HepG2 (cell line): ENCODE measurements at regions not wholly inside any gene's neighbourhood (a gene's known extent, or its start where the extent isn't known, plus 50 kb on each side); places are given as distances from the start of the nearest gene placed in this dataset.

Source experiments
- ATAC-seq: fragments of 200-7000 bp; cut with Tn5 transposase; 3 replicates; pipeline ENCODE4 v1.9.1; 2020; ENCODE audit warnings: mild to moderate bottlenecking, moderate library complexity
- BruUV-seq: library from RNA; stranded (reverse); fragments of 400-500 nt; replicated peaks from 2 replicates; lab custom pipeline; 2021; lab: Mats Ljungman, UMichigan
- CTCF ChIA-PET: fragments of 300-600 bp; formaldehyde crosslinking; extraction: SDS; loops from one replicate; lab custom pipeline; 2021; ENCODE audit warnings: low total read pairs, inconsistent platforms, low intra/inter-chr PET ratio; lab: Yijun Ruan, JAX
- POLR2A ChIA-PET: fragments of 350-600 bp; sonication (Branson Sonifier 250); formaldehyde crosslinking; loops from one replicate; lab custom pipeline; 2020; ENCODE audit warnings: antibody characterized with exemption, inconsistent platforms; lab: Yijun Ruan, JAX
- DNase-seq: peaks from one replicate; pipeline ENCODE4 v3.0.0-alpha.2; 2015; ENCODE audit warnings: low spot score
- FAIRE-seq: peaks from 3 replicates; lab custom pipeline; 2011; peaks lifted over from hg19 to GRCh38; lab: Jason Lieb, UNC
- H2AFZ ChIP-seq: one replicate; pipeline ENCODE4 v1.6.1; 2011; ENCODE audit warnings: low read length, inconsistent platforms
- H3K27ac ChIP-seq: fragments of 300-600 bp; 3 replicates; pipeline ENCODE4 v1.8.0; 2011; ENCODE audit warnings: mixed run types, mild to moderate bottlenecking, mixed read lengths, low read length, inconsistent platforms; ENCODE audit not compliant: insufficient read depth; ENCODE audit errors: extremely low read length
- H3K27me3 ChIP-seq, 2 experiments: fragments of 200-600 bp in 1 of 2; 2 replicates in 1 of 2; 3 replicates in 1 of 2; pipeline versions ENCODE4 v1.6.0 to v1.8.0; 2011; ENCODE audit warnings: low read length in 2 of 2, mild to moderate bottlenecking in 2 of 2, moderate library complexity in 2 of 2, inconsistent platforms in 1 of 2; ENCODE audit not compliant: insufficient read depth in 2 of 2, control insufficient read depth in 1 of 2
- H3K36me3 ChIP-seq, 2 experiments: fragments of 200-600 bp in 1 of 2; replicated peaks in 1 of 2; 2 replicates in 1 of 2; 3 replicates in 1 of 2; pipeline versions ENCODE4 v1.5.1 to v1.8.0; 2011; ENCODE audit warnings: low read length in 2 of 2, inconsistent platforms in 1 of 2; ENCODE audit not compliant: insufficient read depth in 2 of 2, control insufficient read depth in 1 of 2
- H3K4me1 ChIP-seq: 2 replicates; pipeline ENCODE4 v1.5.1; 2012; ENCODE audit warnings: low read length, inconsistent platforms; ENCODE audit not compliant: insufficient read depth
- H3K4me2 ChIP-seq: 2 replicates; pipeline ENCODE4 v1.6.0; 2011; ENCODE audit warnings: low read depth, low read length, inconsistent platforms
- H3K4me3 ChIP-seq, 3 experiments: fragments of 200-600 bp in 1 of 3; sonication (generic), shearing (Covaris generic) in 1 of 3; replicated peaks in 1 of 3; 2 replicates each; pipeline ENCODE4 v1.5.1; 2011 to 2016; ENCODE audit warnings: low read length in 3 of 3, inconsistent platforms in 2 of 3, low read depth in 2 of 3, mild to moderate bottlenecking in 2 of 3, control low read depth in 1 of 3, mixed read lengths in 1 of 3; ENCODE audit not compliant: insufficient read depth in 1 of 3
- H3K79me2 ChIP-seq: one replicate; pipeline ENCODE4 v1.6.1; 2011; ENCODE audit warnings: low read length, inconsistent platforms; ENCODE audit not compliant: insufficient read depth
- H3K9ac ChIP-seq: 2 replicates; pipeline ENCODE4 v1.6.0; 2011; ENCODE audit warnings: mild to moderate bottlenecking, low read depth, low read length, inconsistent platforms; ENCODE audit not compliant: insufficient read depth
- H3K9me3 ChIP-seq: 2 replicates; pipeline ENCODE4 v1.5.1; 2012; ENCODE audit warnings: mild to moderate bottlenecking, low read length
- H4K20me1 ChIP-seq: 2 replicates; pipeline ENCODE4 v1.6.0; 2011; ENCODE audit warnings: inconsistent platforms, mild to moderate bottlenecking, low read length, moderate library complexity; ENCODE audit not compliant: insufficient read depth
- BORCS8-MEF2B ChIP-seq: sonication (generic); formaldehyde crosslinking; IDR thresholded peaks from 2 replicates; pipeline ENCODE4 v1.8.0; 2022; ENCODE audit warnings: mild to moderate bottlenecking, missing genetic modification reagents
- FOXO4 ChIP-seq: sonication (generic); formaldehyde crosslinking; conservative IDR thresholded peaks from 2 replicates; pipeline ENCODE4 v1.8.1; 2023; ENCODE audit warnings: missing genetic modification reagents
- MED1 ChIP-seq: sonication (generic); formaldehyde crosslinking; IDR thresholded peaks from 2 replicates; pipeline ENCODE4 v1.4.0; 2020; ENCODE audit warnings: missing genetic modification reagents
- NFE2L1 ChIP-seq: sonication (generic); formaldehyde crosslinking; IDR thresholded peaks from 2 replicates; pipeline ENCODE4 v1.4.0; 2020; ENCODE audit warnings: missing genetic modification reagents, mild to moderate bottlenecking, borderline replicate concordance
- PLRG1 ChIP-seq: fragments of 450-650 bp; conservative IDR thresholded peaks from 2 replicates; pipeline ENCODE4 v1.6.1; 2016
- PLSCR1 ChIP-seq: sonication (generic); formaldehyde crosslinking; IDR thresholded peaks from 2 replicates; pipeline ENCODE4 v1.5.0; 2020; ENCODE audit warnings: missing genetic modification reagents, mild to moderate bottlenecking, borderline replicate concordance
- PREB ChIP-seq: sonication (generic); formaldehyde crosslinking; IDR thresholded peaks from 2 replicates; pipeline ENCODE4 v1.4.0; 2020; ENCODE audit warnings: missing genetic modification reagents
- RBM22 ChIP-seq: fragments of 200-400 bp; formaldehyde crosslinking; optimal IDR thresholded peaks from 2 replicates; pipeline ENCODE3; 2017; ENCODE audit warnings: mild to moderate bottlenecking, low read length, moderate library complexity
- ZBTB49 ChIP-seq: sonication (generic); formaldehyde crosslinking; IDR thresholded peaks from 2 replicates; pipeline ENCODE4 v1.4.0; 2020; ENCODE audit warnings: missing genetic modification reagents, borderline replicate concordance
- ZMYM3 ChIP-seq: sonication (generic); formaldehyde crosslinking; IDR thresholded peaks from 2 replicates; pipeline ENCODE4 v1.5.1; 2020; ENCODE audit warnings: mild to moderate bottlenecking, missing genetic modification reagents
- ZNF432 ChIP-seq: sonication (generic); formaldehyde crosslinking; IDR thresholded peaks from 2 replicates; pipeline ENCODE4 v1.5.0; 2020; ENCODE audit warnings: missing genetic modification reagents, mild to moderate bottlenecking, borderline replicate concordance
- ZNF574 ChIP-seq: sonication (generic); formaldehyde crosslinking; IDR thresholded peaks from 2 replicates; pipeline ENCODE4 v1.4.0; 2020; ENCODE audit warnings: missing genetic modification reagents
- ZNF775 ChIP-seq: sonication (generic); formaldehyde crosslinking; IDR thresholded peaks from 2 replicates; pipeline ENCODE4 v1.4.0; 2020; ENCODE audit warnings: missing genetic modification reagents, mild to moderate bottlenecking, moderate library complexity, borderline replicate concordance
- WGBS: methylation state at CpG from one replicate; pipeline ENCODE4 v1.1.6; 2017; ENCODE audit warnings: low lambda C conversion rate; 5-methylcytosine and 5-hydroxymethylcytosine counted together
- in situ Hi-C: cut with HindIII; loops from 2 replicates; pipeline ENCODE4 v1.10.0; 2017; ENCODE audit warnings: low pct_unique_long_range_greater_than_20kb; ENCODE audit not compliant: extremely low pct_ligation_motif_present
- intact Hi-C: fragments of 100-400 bp; cut with micrococcal nuclease; formaldehyde crosslinking; loops from one replicate; pipeline ENCODE4 v1.10.0; 2022; ENCODE audit not compliant: unreplicated experiment

- no peaks in the 10 kb centered on the region for H4K20me1 ChIP-seq
- H3K4me3 ChIP-seq = no peak overlapping the region
- no peak overlapping the region for H3K27ac ChIP-seq
- no peak for ATAC-seq
- no peak for FAIRE-seq
- TF ChIP-seq BORCS8-MEF2B (CRISPR knock-in tag) (no peak), MED1 (CRISPR knock-in tag) (no peak), RBM22 (no peak), ZBTB49 (CRISPR knock-in tag) (no peak), NFE2L1 (CRISPR knock-in tag) (no peak), ZNF775 (no peak), ZMYM3 (no peak), PLRG1 (no peak), ZNF574 (CRISPR knock-in tag) (no peak), PREB (CRISPR knock-in tag) (no peak), FOXO4 (CRISPR knock-in tag) (no peak), ZNF432 (no peak), PLSCR1 (CRISPR knock-in tag) (no peak)
- ChIA-PET CTCF (no interaction called here), POLR2A (no interaction called here)
- in situ Hi-C loops (no loop called here), intact Hi-C loops (no loop called here)
- H3K36me3 ChIP-seq = no peaks in the 10 kb centered on the region
- H3K79me2 ChIP-seq = no peaks in the 10 kb centered on the region
- no peaks in the 10 kb centered on the region for H3K9me3 ChIP-seq
- H3K9ac ChIP-seq = no peak overlapping the region
- WGBS = 21% methylated on average over 5 of the region's 5 CpGs
- no peaks in the 10 kb centered on the region for H3K4me1 ChIP-seq
- no peak overlapping the region for H2AFZ ChIP-seq
- H3K27me3 ChIP-seq = no peaks in the 10 kb centered on the region
- BruUV-seq = no TSS peak
- H3K4me2 ChIP-seq = no peak overlapping the region
- DNase-seq = no peak
Observed at GRCh38 chr5:87184605-87185004, 83.1 kb upstream of the RASA1 start.
